HepG2 (cell line): ENCODE measurements at regions not wholly inside any gene's neighbourhood (a gene's known extent, or its start where the extent isn't known, plus 50 kb on each side); places are given as distances from the start of the nearest gene placed in this dataset.

Source experiments
- ATAD3A ChIP-seq: sonication (generic); formaldehyde crosslinking; IDR thresholded peaks from 2 replicates; pipeline ENCODE4 v1.4.0; 2020; ENCODE audit warnings: missing genetic modification reagents
- ATF7-NPFF ChIP-seq: sonication (generic); formaldehyde crosslinking; IDR thresholded peaks from 2 replicates; pipeline ENCODE4 v1.8.1; 2023; ENCODE audit warnings: mild to moderate bottlenecking, low read depth, missing genetic modification reagents, moderate library complexity
- BRD4 ChIP-seq: sonication (generic); formaldehyde crosslinking; IDR thresholded peaks from 2 replicates; pipeline ENCODE4 v1.4.0; 2020; ENCODE audit warnings: missing genetic modification reagents
- DNMT1 ChIP-seq: sonication (generic); formaldehyde crosslinking; IDR thresholded peaks from 2 replicates; pipeline ENCODE4 v1.5.1; 2020; ENCODE audit warnings: mild to moderate bottlenecking, missing genetic modification reagents
- EHMT2 ChIP-seq: fragments of 200-600 bp; sonication (generic); IDR thresholded peaks from 2 replicates; pipeline ENCODE4 v1.7.0; 2017; ENCODE audit warnings: antibody characterized with exemption, low read depth, low read length, borderline replicate concordance
- NFATC3 ChIP-seq: sonication (generic); formaldehyde crosslinking; IDR thresholded peaks from 2 replicates; pipeline ENCODE4 v1.5.1; 2020; ENCODE audit warnings: mild to moderate bottlenecking, missing genetic modification reagents
- PAXIP1 ChIP-seq: sonication (generic); formaldehyde crosslinking; conservative IDR thresholded peaks from 2 replicates; pipeline ENCODE4 v1.4.0; 2020; ENCODE audit warnings: mild to moderate bottlenecking, missing genetic modification reagents, moderate library complexity
- ZNF572 ChIP-seq: sonication (generic); formaldehyde crosslinking; IDR thresholded peaks from 2 replicates; pipeline ENCODE4 v1.5.1; 2020; ENCODE audit warnings: mild to moderate bottlenecking, missing genetic modification reagents
- TF ChIP-seq, protein P1 (sequence below): sonication (generic); formaldehyde crosslinking; IDR thresholded peaks from 2 replicates; pipeline ENCODE4 v1.4.0; 2020; ENCODE audit warnings: missing genetic modification reagents, borderline replicate concordance
- TF ChIP-seq, protein P2 (sequence below): sonication (generic); formaldehyde crosslinking; IDR thresholded peaks from 2 replicates; pipeline ENCODE4 v1.8.0; 2022; ENCODE audit warnings: missing genetic modification reagents, mild to moderate bottlenecking, inconsistent platforms, borderline replicate concordance

- TF ChIP-seq PAXIP1 (no peak), ZNF572 (CRISPR knock-in tag) (no peak), NFATC3 (CRISPR knock-in tag) (no peak), DNMT1 (CRISPR knock-in tag) (no peak), ATF7-NPFF (CRISPR knock-in tag) (no peak), EHMT2 (no peak), BRD4 (CRISPR knock-in tag) (no peak), ATAD3A (CRISPR knock-in tag) (no peak)
- TF ChIP-seq, protein P1, sequence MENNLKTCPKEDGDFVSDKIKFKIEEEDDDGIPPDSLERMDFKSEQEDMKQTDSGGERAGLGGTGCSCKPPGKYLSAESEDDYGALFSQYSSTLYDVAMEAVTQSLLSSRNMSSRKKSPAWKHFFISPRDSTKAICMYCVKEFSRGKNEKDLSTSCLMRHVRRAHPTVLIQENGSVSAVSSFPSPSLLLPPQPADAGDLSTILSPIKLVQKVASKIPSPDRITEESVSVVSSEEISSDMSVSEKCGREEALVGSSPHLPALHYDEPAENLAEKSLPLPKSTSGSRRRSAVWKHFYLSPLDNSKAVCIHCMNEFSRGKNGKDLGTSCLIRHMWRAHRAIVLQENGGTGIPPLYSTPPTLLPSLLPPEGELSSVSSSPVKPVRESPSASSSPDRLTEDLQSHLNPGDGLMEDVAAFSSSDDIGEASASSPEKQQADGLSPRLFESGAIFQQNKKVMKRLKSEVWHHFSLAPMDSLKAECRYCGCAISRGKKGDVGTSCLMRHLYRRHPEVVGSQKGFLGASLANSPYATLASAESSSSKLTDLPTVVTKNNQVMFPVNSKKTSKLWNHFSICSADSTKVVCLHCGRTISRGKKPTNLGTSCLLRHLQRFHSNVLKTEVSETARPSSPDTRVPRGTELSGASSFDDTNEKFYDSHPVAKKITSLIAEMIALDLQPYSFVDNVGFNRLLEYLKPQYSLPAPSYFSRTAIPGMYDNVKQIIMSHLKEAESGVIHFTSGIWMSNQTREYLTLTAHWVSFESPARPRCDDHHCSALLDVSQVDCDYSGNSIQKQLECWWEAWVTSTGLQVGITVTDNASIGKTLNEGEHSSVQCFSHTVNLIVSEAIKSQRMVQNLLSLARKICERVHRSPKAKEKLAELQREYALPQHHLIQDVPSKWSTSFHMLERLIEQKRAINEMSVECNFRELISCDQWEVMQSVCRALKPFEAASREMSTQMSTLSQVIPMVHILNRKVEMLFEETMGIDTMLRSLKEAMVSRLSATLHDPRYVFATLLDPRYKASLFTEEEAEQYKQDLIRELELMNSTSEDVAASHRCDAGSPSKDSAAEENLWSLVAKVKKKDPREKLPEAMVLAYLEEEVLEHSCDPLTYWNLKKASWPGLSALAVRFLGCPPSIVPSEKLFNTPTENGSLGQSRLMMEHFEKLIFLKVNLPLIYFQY (CRISPR knock-in tag): no peak
- TF ChIP-seq, protein P2, sequence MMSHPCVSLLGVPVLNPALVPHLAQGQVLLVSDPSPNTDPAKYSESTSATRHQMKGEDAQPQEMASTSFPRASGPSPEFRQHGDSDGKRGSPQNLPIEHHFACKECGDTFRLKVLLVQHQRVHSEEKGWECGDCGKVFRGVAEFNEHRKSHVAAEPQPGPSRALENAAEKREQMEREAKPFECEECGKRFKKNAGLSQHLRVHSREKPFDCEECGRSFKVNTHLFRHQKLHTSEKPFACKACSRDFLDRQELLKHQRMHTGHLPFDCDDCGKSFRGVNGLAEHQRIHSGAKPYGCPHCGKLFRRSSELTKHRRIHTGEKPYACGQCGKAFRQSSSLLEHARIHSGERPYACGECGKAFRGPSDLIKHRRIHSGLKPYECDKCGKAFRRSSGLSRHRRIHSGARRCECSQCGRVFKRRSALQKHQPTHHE: no peak
Measured at GRCh38 chr7:145902123-145902522, 214.5 kb upstream of the CNTNAP2 start (continued).
